Bone marrow (tissue), 2 donors: ENCODE measurements at regions not wholly inside any gene's neighbourhood (a gene's known extent, or its start where the extent isn't known, plus 50 kb on each side); places are given as distances from the start of the nearest gene placed in this dataset.

ENCODE experiments used
- DNase-seq, 2 donors: peaks; one replicate each; lab custom pipeline; 2025; lab: John Stamatoyannopoulos, UW

- DNase-seq, result no peak
Observed at GRCh38 chr7:70907259-70908247, 224.4 kb upstream of the GALNT17 start.

GRCh38 chr7:70913924-70914323, 218.0 kb upstream of the GALNT17 start:
- no peak for DNase-seq

- no peak for DNase-seq
Observed at GRCh38 chr7:70915067-70915466, 216.9 kb upstream of the GALNT17 start.

GRCh38 chr7:70919481-70920073, 212.4 kb upstream of the GALNT17 start:
- DNase-seq, result no peak

GRCh38 chr7:70920876-70921275, 211.1 kb upstream of the GALNT17 start:
- DNase-seq, result no peak

- DNase-seq, result no peak
Observed at GRCh38 chr7:70923181-70923845, 208.6 kb upstream of the GALNT17 start.

GRCh38 chr7:70925411-70926115, 206.4 kb upstream of the GALNT17 start:
- DNase-seq, result no peak

GRCh38 chr7:70926666-70927065, 205.3 kb upstream of the GALNT17 start:
- DNase-seq, result no peak

GRCh38 chr7:70935311-70935710, 196.6 kb upstream of the GALNT17 start:
- DNase-seq, result no peak

GRCh38 chr7:70935854-70936253, 196.1 kb upstream of the GALNT17 start:
- no peak for DNase-seq

GRCh38 chr7:70937424-70937823, 194.5 kb upstream of the GALNT17 start:
- no peak for DNase-seq

GRCh38 chr7:70940597-70940996, 191.3 kb upstream of the GALNT17 start:
- DNase-seq, result no peak

GRCh38 chr7:70942791-70943190, 189.2 kb upstream of the GALNT17 start:
- DNase-seq, result no peak

GRCh38 chr7:70944516-70944915, 187.4 kb upstream of the GALNT17 start:
- DNase-seq, result no peak

- DNase-seq, result no peak
Observed at GRCh38 chr7:70947181-70947580, 184.8 kb upstream of the GALNT17 start.

- DNase-seq, result no peak
Observed at GRCh38 chr7:70949862-70950261, 182.1 kb upstream of the GALNT17 start.

GRCh38 chr7:70951271-70951962, 180.5 kb upstream of the GALNT17 start:
- no peak for DNase-seq

GRCh38 chr7:70952311-70952710, 179.6 kb upstream of the GALNT17 start:
- no peak for DNase-seq

GRCh38 chr7:70953331-70953741, 178.6 kb upstream of the GALNT17 start:
- DNase-seq, result no peak

GRCh38 chr7:70953796-70954195, 178.1 kb upstream of the GALNT17 start:
- no peak for DNase-seq

GRCh38 chr7:70972693-70973092, 159.3 kb upstream of the GALNT17 start:
- no peak for DNase-seq

GRCh38 chr7:70975754-70976153, 156.2 kb upstream of the GALNT17 start:
- no peak for DNase-seq
